ENCODE measurements at regions not wholly inside any gene's neighbourhood (a gene's known extent, or its start where the extent isn't known, plus 50 kb on each side); places are given as distances from the start of the nearest gene placed in this dataset.

GRCh38 chr1:38775175-38775845 lies 84.3 kb downstream of the RRAGC start:
- POLR2A ChIA-PET, result no interaction called here
- H3K4me3 ChIP-seq (replicated peaks in 1 of 2; ENCODE audit: low read depth in 1 of 2, low read length in 2 of 2), result no peak overlapping the region
- no peak for DNase-seq (ENCODE audit: low read depth, low spot score)
- H3K4me2 ChIP-seq (ENCODE audit: low read length), result no peak overlapping the region
- peaks cover 23% of the 10 kb centered on the region for H3K27me3 ChIP-seq (ENCODE audit: insufficient read depth, low read length)
- RAD21 ChIA-PET (ENCODE audit: low non-redundant PET in 1 of 2, low total read pairs in 2 of 2, uncharacterized antibody in 2 of 2, unreplicated experiment in 2 of 2), result no interaction called here
- no peaks in the 10 kb centered on the region for H3K79me2 ChIP-seq (ENCODE audit: insufficient read depth, low read length)
- TF ChIP-seq CTCF (IDR thresholded peaks at IDR 0.05 in 2 of 3, conservative IDR thresholded peaks at IDR 0.05 in 1 of 3; ENCODE audit: borderline replicate concordance in 1 of 3, insufficient read depth in 1 of 3, low read depth in 2 of 3, low read length in 2 of 3) (no peak), JUND (IDR thresholded peaks at IDR 0.05) (no peak), YY1 (IDR thresholded peaks at IDR 0.05; ENCODE audit: extremely low read depth, insufficient replicate concordance, low read depth, low read length) (no peak), ELF1 (IDR thresholded peaks at IDR 0.05; ENCODE audit: borderline replicate concordance, low read depth) (no peak), ZFX (IDR thresholded peaks at IDR 0.05) (no peak), SIN3A (IDR thresholded peaks at IDR 0.05; ENCODE audit: low read depth) (no peak), EZH2phosphoT487 (IDR thresholded peaks at IDR 0.05; ENCODE audit: borderline replicate concordance) (no peak)
- H3K9ac ChIP-seq (ENCODE audit: low read length), result no peak overlapping the region
- BruUV-seq (replicated peaks), result no TSS peak
- H3K27ac ChIP-seq (ENCODE audit: low read depth, low read length), result no peak overlapping the region
- no peaks in the 10 kb centered on the region for H3K4me1 ChIP-seq (ENCODE audit: control insufficient read depth in 1 of 2, insufficient read depth in 2 of 2, low read length in 2 of 2)
- CTCF ChIA-PET, result no interaction called here
- no peak for ATAC-seq
- H3K36me3 ChIP-seq (ENCODE audit: control insufficient read depth in 1 of 2, insufficient read depth in 2 of 2, low read length in 2 of 2), result no peaks in the 10 kb centered on the region
- no peak overlapping the region for H2AFZ ChIP-seq (ENCODE audit: low read depth, low read length, poor library complexity, severe bottlenecking)
- H3K9me3 ChIP-seq (ENCODE audit: control insufficient read depth in 1 of 2, insufficient read depth in 1 of 2, low read depth in 1 of 2, low read length in 2 of 2), result no peaks in the 10 kb centered on the region
- H4K20me1 ChIP-seq (ENCODE audit: insufficient read depth), result no peaks in the 10 kb centered on the region
- intact Hi-C loops (cut with micrococcal nuclease), result no loop called here
- no peaks in the 10 kb centered on the region for H3K9me2 ChIP-seq (ENCODE audit: insufficient read depth)

GRCh38 chr1:38773483-38773882 lies 86.1 kb downstream of the RRAGC start:
- POLR2A ChIA-PET, result no interaction called here

More at GRCh38 chr1:38773483-38773882, 86.1 kb downstream of the RRAGC start:
- intact Hi-C loops (cut with micrococcal nuclease), result no loop called here
- DNase-seq (ENCODE audit: low read depth, low spot score) (no peak), ATAC-seq (no peak)
- Histone ChIP-seq H3K9me2 (ENCODE audit: insufficient read depth) (no peaks in the 10 kb centered on the region), H4K20me1 (ENCODE audit: insufficient read depth) (no peaks in the 10 kb centered on the region), H3K79me2 (ENCODE audit: insufficient read depth, low read length) (no peaks in the 10 kb centered on the region), H3K9ac (ENCODE audit: low read length) (no peak overlapping the region), H3K9me3 (ENCODE audit: control insufficient read depth in 1 of 2, insufficient read depth in 1 of 2, low read depth in 1 of 2, low read length in 2 of 2) (no peaks in the 10 kb centered on the region), H3K4me1 (ENCODE audit: control insufficient read depth in 1 of 2, insufficient read depth in 2 of 2, low read length in 2 of 2) (no peaks in the 10 kb centered on the region), H3K4me3 (replicated peaks in 1 of 2; ENCODE audit: low read depth in 1 of 2, low read length in 2 of 2) (no peak overlapping the region), H3K27ac (ENCODE audit: low read depth, low read length) (no peak overlapping the region), H3K27me3 (ENCODE audit: insufficient read depth, low read length) (peaks cover 21% of the 10 kb centered on the region), H3K36me3 (ENCODE audit: control insufficient read depth in 1 of 2, insufficient read depth in 2 of 2, low read length in 2 of 2) (no peaks in the 10 kb centered on the region), H3K4me2 (ENCODE audit: low read length) (no peak overlapping the region), H2AFZ (ENCODE audit: low read depth, low read length, poor library complexity, severe bottlenecking) (no peak overlapping the region)
- RAD21 ChIA-PET (ENCODE audit: low non-redundant PET in 1 of 2, low total read pairs in 2 of 2, uncharacterized antibody in 2 of 2, unreplicated experiment in 2 of 2), result no interaction called here
- TF ChIP-seq RAD21 (IDR thresholded peaks at IDR 0.05; ENCODE audit: low read depth) (no peak), CBX3 (IDR thresholded peaks at IDR 0.05; ENCODE audit: low read depth) (no peak), CTCF (IDR thresholded peaks at IDR 0.05 in 2 of 3, conservative IDR thresholded peaks at IDR 0.05 in 1 of 3; ENCODE audit: borderline replicate concordance in 1 of 3, insufficient read depth in 1 of 3, low read depth in 2 of 3, low read length in 2 of 3) (no peak), TCF7L2 (IDR thresholded peaks at IDR 0.05; ENCODE audit: borderline replicate concordance, extremely low read depth, insufficient read depth, insufficient read length) (no peak)
- BruUV-seq (replicated peaks), result no TSS peak
- CTCF ChIA-PET, result no interaction called here
